Prostate gland (tissue), 2 donors: ENCODE measurements at regions not wholly inside any gene's neighbourhood (a gene's known extent, or its start where the extent isn't known, plus 50 kb on each side); places are given as distances from the start of the nearest gene placed in this dataset.

Source experiments
- CTCF ChIP-seq, 4 experiments: fragments of 200-600 bp in 2 of 4; fragments of 450-650 bp in 2 of 4; sonication (generic) in 2 of 4; IDR thresholded peaks; 1 replicate in 3 of 4; 2 replicates in 1 of 4; pipeline ENCODE4 v1.5.1; 2016 to 2019; ENCODE audit warnings: antibody characterized with exemption in 4 of 4, mild to moderate bottlenecking in 2 of 4, moderate library complexity in 2 of 4
- POLR2A ChIP-seq: fragments of 450-650 bp; IDR thresholded peaks from one replicate; pipeline ENCODE4 v1.6.1; 2016; ENCODE audit warnings: antibody characterized with exemption, mild to moderate bottlenecking
- POLR2AphosphoS5 ChIP-seq: sonication (generic); formaldehyde crosslinking; IDR thresholded peaks from one replicate; pipeline ENCODE4 v1.6.1; 2017; ENCODE audit warnings: antibody characterized with exemption

- TF ChIP-seq CTCF (IDR thresholded peaks at IDR 0.05): no peak
- TF ChIP-seq POLR2AphosphoS5: no peak
- no peak for TF ChIP-seq POLR2A
Measured at GRCh38 chr6:91328241-91328640, 741.4 kb upstream of the MAP3K7 start.
